CD4-positive, alpha-beta T cell treated with Interferon alpha-2 for 1 hour (primary cell): ENCODE measurements at regions not wholly inside any gene's neighbourhood (a gene's known extent, or its start where the extent isn't known, plus 50 kb on each side); places are given as distances from the start of the nearest gene placed in this dataset.

ENCODE experiments used
- DNase-seq, 2 donors: peaks; one replicate each; pipeline ENCODE4 v3.0.0-alpha.2; 2020 to 2022

DNA sequence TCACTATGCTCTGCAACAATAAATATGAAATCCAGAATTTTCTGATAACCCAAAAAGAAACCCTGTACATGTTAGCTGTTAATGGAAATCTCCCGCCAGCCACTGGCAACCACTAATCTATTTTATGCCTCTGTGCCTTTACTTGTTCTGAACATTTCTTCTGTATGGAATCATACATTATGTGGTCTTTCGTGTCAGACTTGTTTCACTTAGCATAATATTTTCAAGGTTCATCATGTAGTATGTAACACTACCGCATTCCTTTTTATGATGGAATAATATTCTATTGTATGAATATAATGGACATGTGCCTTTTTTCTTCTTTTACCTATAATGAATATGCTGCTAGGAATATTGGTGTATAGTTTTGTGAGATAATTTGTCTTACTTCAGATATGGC lies 1123.3 kb downstream of the EFNB2 start:
- no peak for DNase-seq

DNA sequence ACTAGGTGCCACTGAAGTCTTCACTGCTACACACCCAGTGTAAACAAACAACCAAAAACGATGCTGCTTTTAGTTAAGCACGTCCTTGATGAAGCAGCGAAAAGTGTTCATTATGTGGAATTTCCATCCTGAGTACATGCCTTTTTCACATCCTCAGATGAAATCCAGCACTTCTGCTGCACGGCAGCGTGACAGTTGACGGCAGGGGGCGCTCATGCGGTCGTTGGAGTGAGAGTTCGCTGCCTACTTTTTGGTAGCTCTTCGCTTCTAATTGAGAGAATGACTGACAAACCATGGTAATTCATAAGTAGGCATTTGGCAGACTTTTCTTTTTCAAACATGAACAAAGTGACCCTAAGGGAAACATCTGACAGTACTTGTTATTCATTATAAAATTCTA lies 1124.9 kb downstream of the EFNB2 start:
- DNase-seq = peak in 1 of 2 donors; percentile 18

DNA sequence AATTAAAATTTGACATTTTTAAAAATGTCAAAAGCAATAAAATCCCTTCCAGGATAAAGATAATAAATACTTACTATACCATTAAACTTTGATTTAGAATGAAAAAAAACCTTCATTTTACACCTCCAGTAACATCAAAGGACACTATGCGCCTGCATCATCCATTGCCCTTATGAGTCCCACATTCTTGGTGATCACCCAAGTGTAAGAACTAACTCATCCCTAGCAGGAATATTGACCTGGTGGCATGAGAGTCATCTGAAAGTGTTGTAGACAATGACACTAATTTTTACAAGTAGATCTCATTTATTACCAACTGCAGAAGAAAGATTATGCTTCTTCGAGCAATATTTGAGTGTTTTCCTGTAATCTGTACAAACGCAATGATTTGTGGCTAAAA lies 1128.9 kb downstream of the EFNB2 start:
- DNase-seq = no peak

DNA sequence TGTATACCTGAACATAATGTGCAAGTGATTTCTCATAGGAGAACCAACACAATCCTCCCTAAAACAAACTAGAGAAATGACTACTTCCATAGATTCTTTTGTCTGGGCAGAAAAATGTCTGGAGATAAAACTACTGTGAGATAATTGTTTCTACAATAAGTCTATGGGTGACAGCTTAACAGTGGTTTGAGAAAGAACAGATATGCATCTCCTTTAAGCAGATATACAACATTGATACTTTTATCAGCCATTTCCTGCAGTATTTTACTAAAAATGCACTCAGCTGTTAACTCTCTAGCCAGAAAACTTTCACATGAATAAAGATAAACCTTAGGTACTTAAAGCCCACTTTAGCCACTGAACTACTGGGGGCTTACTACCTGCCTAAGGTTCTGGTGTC lies 1132.4 kb downstream of the EFNB2 start:
- no peak for DNase-seq

DNA sequence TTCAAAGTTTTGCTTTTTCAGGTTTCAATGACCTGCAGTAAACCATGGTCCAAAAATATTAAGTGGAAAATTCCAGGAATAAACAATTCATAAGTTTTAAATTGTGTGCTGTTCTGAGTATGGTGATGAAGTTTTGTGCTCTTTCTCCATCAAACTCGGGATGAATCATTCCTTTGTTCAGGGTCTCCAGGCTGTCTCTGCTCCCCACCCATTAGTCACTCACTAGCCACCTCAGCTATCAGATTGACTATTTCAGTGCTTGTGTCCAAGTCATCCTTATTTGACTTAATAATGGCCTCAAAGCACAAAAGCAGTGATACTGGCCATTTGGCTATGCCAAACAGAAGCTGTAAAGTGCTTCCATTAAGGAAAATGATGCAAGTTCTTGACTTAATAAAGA lies 1140.4 kb downstream of the EFNB2 start:
- DNase-seq = no peak

DNA sequence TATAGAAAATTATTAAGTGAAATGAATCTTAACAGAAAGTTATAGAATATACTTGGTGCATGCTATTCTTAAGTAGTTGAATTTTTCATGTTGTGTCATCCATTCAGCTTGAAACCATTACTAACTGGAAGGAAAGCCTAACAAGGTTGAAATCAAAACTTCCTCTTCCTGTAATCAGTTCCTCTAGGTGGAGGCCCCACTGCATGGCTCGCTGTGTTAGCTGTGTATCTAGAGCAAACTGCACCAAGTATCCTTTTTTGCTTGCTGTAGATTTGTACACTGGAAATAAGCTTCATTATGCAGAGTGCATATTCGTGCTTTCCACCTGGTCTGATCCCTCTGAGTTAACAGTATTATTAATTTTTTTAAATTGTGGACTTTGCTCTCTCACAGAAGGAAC lies 1146.1 kb downstream of the EFNB2 start:
- no peak for DNase-seq

DNA sequence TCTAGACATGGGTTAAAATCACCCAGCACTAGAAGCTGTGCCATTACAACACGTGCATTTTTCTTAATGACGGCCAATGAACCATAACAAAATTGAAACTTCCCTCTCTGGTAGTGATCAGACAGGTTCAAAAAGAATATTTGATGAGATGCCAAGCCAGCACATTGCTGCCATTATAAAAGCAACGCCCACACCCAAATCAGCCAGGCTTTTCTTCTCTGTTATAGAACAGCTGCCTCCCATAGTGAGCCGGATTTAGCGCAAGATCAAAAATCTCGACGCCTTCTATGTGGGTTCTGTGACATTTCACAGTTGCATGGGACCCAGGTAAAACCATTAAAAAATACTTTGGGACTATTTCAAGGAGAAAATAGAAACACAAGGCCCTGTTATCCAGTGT lies 1158.0 kb downstream of the EFNB2 start:
- DNase-seq = no peak

DNA sequence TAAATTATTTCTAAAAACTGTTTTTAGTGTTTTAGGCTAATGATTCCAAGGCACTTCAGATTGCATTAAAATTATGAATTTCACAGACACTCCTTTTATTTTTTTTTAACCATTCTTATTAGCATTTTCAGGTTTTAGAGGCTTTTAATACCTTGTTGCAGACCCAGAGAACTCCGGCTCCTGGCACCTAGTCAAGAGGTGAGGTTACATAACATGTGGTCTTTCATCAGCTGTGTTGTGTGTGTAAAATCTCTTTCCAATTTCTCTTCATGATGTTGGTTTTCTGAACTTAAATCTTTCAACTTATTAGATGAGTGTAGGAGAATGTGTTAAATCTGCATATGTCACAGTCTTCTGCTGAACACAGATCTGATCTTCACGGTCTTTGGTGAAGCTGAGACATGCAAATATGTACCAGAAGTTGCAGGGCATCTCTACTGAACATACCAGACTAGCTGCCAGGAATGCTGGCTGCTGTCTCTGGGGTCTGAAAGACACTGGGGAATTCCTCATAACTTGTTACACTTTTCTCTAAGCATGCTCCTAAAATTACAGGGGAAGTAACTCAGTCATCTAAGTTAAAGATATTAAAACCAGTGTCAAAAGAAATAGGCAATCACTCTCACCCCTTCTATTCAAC lies 1165.3 kb downstream of the EFNB2 start:
- no peak for DNase-seq

DNA sequence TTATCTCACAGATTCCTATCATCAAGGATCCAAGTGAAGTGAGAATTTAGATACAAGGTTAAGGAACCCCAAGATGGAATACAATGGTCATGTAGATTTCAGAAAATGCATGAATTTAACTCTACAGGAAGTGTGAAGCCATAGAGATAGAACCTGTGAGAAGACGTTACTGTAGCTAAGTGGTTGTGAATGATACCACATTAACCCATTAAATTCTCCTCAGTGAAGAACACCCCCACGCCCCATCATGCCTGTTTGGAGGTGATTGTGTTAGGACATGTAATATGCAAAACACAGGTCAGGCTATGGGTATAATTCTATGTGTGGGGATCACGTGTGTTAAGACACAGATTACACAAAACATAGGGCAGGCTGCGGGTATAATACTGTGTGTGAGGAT lies 1166.7 kb downstream of the EFNB2 start:
- no peak for DNase-seq

DNA sequence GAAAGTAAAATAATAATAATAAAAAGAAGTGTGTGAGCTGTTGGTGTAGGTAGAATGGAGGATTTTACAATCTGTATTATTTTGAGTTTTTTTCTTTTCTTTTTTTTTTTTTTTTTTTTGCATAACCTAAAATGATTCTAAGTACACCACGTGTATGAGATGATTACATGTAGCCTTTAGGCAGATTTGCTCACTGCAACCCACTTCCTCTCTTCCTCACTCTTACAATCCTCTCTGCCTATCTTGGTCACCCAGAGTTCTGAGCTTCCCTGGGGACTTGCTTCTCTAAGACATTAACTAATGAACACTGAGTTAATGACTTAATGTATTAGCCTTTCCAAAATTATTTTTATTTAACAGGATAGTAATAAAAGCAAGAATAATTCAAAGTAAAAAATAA lies 1169.6 kb downstream of the EFNB2 start:
- no peak for DNase-seq

DNA sequence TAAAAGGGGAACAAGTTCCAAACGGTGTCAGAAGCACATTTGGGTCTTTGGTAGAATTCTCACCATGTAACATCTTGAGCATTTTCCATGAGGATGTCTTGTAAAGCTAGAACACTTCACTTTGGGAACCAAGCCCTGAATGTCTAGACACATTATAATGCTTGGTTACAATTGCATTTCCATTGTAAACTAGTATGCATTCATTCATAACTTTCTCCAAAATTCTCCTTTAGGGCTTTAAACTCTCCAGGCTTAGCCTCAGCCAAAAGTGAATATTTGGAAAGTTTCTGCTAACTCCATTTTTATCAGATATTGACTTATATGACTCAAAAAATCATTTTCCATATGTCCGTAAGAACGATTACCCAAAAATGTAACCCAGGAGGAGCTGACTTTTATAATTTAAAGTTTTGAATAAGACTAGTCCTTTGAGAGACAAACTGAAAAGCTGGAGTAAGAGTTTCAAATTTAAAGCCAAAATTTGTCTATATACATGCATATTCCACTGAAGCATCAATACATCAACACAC lies 1170.4 kb downstream of the EFNB2 start:
- DNase-seq = no peak

DNA sequence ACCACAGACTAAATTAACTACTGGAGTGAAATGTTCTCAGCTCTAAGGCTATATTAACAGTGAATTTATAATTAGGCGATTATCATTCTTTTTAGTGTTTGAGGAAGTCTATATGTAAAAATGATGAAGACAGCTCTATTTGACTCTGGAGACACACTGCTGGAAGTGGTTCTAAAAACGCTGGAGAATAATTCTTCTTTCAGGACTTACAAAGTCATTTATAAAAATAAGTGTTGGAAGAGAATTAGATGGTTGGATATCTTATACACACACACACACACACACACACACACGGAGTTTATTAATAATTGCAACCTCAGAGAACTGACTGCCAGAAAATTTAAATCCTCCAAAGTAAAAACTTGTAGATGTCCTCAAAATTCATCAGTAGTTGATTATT lies 1171.3 kb downstream of the EFNB2 start:
- DNase-seq = no peak

DNA sequence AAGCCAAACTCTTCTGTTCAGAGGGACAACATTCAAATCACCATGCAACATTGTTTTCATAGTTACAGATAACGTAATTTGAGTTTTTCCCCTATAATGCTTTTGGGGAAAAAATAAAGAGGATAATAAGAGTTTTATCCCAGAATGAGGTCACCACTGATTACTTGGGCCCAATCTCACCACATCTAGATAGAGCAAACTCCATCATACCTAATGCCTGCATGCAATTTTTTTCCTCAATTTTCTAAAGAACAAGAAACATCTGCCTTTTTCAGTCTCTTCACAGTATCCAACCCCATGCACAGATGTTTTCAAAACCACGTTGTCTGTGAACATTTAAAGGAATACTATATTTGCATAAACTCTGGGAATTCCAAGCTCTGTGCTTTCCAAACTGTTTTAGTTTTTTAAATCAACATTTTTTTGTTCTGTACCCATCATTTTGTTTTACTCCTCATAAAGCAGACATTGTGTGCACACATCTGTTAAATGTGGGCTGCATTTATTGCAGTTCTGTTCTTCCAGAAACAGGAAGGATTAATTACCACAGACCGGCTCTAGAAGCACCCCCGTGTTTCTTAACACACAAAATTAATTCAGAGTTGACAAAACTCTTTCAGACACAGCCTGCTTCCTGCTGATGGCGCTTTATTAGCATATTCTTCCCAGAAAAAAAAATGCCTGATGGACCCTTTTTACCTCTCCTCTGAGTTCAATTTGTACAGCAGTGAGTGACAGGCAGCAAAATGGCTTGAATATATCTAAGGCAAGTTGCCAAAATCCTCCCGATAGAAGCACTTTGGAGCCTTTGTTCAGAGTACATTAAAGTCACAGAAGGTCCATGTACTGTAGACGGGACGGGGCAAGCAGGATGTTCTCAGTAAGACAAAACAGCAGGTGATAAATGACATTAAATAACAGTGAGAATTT lies 1171.9 kb downstream of the EFNB2 start:
- DNase-seq = no peak

DNA sequence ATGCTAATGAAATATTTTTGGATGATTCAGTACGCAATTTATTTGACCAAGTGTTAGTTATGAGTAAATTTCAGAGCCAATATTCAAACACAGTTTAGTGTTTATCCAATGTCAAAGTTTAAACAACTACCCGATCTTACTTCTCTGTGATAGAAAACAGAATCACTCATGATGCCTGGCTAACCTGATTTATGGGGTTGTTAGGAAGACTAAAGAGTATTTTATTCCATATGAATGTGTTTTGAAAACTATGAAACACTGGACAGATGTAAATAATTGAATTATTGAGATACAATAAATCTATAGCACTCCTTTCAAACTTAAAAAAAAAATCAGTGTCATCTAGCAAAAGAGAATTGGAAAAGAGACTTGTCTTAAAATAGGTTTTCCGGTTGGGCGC lies 1181.8 kb downstream of the EFNB2 start:
- DNase-seq = no peak

DNA sequence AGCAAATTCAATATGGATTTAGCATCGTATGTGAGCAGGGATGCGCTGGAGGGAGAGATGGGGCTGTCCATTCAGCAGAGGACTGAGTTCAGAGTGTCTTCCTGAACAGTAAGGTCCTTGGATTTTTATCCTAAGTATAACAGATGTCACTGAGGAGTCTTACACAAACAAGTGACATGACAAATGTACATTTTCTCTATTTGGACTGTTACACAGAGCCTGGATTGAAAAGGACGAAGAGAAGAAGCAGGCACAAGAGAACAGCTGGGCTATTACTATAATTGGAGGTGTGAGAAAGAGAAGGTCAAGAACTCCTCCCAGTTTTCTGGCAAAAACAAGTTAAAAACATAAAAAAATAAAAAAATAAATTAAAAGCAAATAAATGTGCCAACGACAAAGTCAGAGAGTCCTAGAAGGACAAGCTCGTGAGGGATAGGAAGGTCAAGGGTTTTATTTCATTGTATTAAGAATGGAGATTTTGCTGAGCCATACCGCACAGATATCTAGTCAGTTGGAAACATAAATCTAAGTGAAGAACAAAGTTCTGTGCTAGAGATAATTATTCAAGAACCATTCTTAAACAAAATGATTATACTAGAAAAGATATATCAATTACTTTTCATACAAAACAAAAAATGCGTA lies 1186.3 kb downstream of the EFNB2 start:
- no peak for DNase-seq

DNA sequence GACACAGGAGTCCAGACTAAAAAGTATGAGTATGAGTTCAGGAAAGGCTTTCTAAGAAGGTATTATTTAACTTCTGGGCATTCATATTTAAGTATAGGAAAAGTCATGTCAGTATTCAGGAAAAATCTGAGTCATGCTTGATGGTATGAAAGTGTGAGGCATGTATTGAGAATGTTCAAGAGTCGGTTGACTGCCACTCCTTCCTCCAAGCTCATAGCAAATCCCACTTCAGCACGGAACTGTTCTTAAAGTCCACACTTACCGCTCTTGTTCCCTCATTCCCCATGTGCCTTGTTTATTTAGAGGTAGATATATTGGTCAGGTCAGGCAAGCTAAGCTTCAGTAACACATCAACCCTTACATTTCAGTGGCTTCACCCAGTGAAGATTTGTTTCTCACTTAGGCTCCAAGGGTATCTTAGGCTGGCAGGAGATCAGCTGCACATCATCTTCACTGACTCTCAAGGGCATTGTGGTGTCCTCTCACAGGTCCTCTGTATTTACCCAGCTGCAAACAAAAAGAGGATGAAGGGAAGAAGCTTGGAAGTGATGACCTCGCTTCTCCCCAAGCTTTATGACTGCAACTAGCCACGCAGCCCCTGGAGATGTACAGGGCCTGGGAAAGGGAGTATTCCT lies 1189.2 kb downstream of the EFNB2 start:
- no peak for DNase-seq

DNA sequence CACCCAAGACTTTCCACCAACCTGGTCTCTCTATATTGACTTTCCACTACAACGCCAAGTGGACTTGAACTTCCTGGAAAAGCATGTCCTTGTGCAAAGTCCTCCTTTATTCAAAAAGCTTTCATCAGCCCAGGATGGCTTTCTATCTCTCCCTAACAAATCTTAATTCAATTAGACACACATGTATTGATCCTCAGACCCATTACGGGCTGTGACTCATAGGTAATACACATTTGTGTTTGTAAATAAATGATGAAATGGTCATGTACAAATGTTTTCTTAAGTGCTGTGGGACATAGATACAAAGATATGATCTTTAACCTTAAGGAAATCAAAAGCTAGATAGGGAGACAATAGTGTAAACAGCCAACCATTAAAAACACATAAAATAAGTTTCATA lies 1189.7 kb downstream of the EFNB2 start:
- no peak for DNase-seq

DNA sequence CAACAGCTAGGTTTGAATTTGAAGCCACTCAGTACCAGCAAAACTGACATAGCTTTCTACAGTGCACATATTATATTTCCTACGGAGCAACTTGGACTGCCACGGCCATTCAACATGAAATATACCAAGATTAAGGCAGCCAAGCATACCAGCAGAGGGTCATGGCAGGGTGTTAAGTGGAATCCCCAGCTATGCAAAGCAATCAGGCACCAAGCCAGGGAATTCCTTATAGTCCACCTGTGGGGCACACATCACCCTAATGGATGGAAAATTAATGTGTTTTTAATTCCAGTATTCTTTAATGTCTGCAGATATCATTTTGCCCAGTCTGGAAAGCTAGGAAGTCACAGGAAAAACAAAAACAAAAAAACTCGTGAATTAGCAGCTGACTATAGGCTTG lies 1190.3 kb downstream of the EFNB2 start:
- no peak for DNase-seq

DNA sequence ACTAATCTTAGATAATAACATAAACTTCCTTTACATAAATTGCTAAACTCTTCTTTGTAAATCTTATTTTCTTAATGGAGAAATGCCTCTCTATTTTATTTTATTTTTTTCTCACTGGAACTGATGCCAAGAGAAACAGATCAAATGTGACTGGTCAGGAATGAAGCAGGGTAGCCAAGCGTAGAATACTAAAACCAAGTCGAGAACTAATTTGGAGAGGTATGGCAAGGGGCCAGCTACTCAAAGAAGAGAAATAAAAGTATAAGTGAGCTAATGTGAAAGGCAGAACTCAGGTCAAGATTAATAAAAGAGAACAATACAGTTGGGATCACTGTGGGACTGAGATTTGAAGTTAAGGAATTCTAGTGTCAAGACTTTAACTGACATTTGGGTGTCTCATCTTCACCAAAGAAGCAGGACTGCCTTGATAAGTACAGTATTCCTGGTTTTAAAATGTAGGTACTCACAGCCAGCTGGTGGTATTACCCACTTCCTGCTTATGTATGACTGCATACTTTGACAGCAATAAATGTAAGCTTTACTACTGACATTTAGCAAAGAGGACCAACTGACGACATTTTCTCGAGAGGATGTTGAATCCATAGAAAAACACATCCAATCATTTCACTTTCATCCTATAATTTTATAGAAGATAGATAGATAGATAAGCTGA lies 1192.2 kb downstream of the EFNB2 start:
- DNase-seq = no peak

DNA sequence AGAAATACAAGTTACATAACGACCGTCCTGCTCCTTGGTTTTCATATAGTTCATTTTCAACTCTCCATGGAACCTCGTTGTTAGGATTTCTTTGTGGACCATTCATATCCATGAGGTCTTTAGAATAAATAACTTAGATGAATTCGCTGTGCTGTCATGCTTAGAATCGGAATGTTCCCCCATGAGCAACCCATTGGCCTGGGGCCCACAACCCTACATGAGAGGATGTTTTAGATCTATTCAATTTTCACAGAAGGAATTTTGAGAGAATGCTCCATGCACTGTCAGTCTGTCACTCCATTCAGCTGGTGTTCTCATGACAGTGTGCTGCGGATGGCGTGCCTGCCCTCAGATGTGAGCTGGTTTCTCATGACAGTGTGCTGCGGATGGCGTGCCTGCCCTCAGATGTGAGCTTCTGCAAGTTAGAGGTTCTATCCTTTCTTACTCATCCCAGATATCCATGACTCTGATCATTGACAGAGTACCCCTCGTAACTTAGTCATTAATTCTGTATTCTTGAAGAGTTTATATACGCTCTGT lies 1193.1 kb downstream of the EFNB2 start:
- no peak for DNase-seq

DNA sequence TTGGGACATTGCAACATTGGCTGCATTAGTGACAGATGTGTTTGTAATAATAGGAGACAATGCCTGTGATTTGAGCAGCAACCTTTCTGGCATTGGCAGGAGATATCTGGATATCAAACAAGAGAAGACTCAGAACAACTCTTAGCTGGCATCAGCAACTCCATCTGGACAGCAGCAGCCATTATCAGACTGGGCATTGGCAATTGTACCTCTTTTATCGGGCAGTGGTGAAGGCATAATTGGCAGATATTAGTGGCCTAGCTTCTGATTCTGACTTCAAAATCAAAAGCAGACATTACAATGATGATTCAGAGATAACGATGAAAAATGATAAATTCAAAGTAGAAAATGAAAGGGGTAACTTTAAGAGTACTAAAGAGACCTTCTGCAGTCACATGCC lies 1193.7 kb downstream of the EFNB2 start:
- DNase-seq = no peak

DNA sequence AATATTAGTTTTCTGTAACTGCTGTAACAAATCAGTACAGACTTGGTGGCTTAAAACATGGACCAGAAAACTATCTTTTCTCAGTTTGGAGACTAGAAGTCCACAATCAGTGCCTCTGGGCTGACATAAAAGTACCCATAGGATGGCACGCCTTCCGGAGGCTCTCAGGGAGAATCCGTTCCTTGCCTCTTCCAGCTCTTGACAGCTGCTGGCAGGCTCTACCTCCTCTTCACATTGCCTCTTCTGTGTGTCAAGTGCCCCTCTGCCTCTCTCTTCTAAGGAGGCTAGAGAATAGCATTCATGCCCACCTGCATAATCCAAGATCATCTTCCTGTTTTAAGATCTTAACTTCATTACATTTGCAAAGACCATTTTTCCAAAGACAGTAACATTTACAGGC lies 1194.2 kb downstream of the EFNB2 start:
- no peak for DNase-seq
